ENCODE measurements at regions not wholly inside any gene's neighbourhood (a gene's known extent, or its start where the extent isn't known, plus 50 kb on each side); places are given as distances from the start of the nearest gene placed in this dataset.

DNA sequence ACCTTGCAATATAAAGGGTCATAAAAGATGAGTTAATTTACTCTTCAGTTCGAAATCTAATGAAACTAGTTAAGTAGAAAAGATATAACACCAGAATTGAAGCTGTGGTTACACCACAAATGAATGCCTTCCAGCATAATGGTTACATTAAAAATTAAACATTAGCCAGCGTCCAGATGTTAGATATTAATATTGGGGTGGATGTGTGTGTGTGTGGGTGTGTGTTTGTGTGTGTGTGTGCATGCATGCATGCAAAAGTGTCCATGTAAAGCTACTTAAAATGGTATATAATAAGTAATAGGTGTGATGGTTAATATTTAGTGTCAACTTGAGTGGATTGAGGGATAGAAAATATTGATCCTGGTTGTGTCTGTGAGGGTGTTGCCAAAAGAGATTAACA lies 170.4 kb upstream of the FN1 start:
- no peak for TF ChIP-seq ARNT (IDR thresholded peaks at IDR 0.05)
- no peak for TF ChIP-seq ZNF384 (IDR thresholded peaks at IDR 0.05)
- TF ChIP-seq FOXM1 (IDR thresholded peaks at IDR 0.05; ENCODE audit: borderline replicate concordance) = no peak
- no peak for TF ChIP-seq SUZ12 (IDR thresholded peaks at IDR 0.05)
- TF ChIP-seq, protein P1, sequence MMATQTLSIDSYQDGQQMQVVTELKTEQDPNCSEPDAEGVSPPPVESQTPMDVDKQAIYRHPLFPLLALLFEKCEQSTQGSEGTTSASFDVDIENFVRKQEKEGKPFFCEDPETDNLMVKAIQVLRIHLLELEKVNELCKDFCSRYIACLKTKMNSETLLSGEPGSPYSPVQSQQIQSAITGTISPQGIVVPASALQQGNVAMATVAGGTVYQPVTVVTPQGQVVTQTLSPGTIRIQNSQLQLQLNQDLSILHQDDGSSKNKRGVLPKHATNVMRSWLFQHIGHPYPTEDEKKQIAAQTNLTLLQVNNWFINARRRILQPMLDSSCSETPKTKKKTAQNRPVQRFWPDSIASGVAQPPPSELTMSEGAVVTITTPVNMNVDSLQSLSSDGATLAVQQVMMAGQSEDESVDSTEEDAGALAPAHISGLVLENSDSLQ (IDR thresholded peaks at IDR 0.05) = no peak
- no peak for TF ChIP-seq HDGF (IDR thresholded peaks at IDR 0.05; ENCODE audit: borderline replicate concordance)
- no peak for TF ChIP-seq BHLHE40 (IDR thresholded peaks at IDR 0.05; ENCODE audit: borderline replicate concordance)
- no peak for TF ChIP-seq CTBP1 (IDR thresholded peaks at IDR 0.05; ENCODE audit: borderline replicate concordance)

Measured in HEK293T (cell line).